ENCODE measurements at regions not wholly inside any gene's neighbourhood (a gene's known extent, or its start where the extent isn't known, plus 50 kb on each side); places are given as distances from the start of the nearest gene placed in this dataset.

GRCh38 chr16:6207580-6207979, 1110.0 kb upstream of the EEF2KMT start:
- Mint-ChIP-seq H3K4me3 (no peak overlapping the region), H3K27me3 (no peaks in the 10 kb centered on the region), H3K4me1 (no peaks in the 10 kb centered on the region), H3K27ac (no peak overlapping the region), H3K9me3 (peaks cover 5 to 6% of the 10 kb centered on the region in 2 donors)
- no peak for ATAC-seq
- no peak for DNase-seq

- H3K4me3 Mint-ChIP-seq: no peak overlapping the region
Measured at GRCh38 chr16:6207124-6207523, 1109.5 kb upstream of the EEF2KMT start.

GRCh38 chr16:6206080-6206479, 1108.5 kb upstream of the EEF2KMT start:
- Mint-ChIP-seq H3K9me3 (peaks cover 5 to 6% of the 10 kb centered on the region in 2 donors), H3K4me3 (no peak overlapping the region), H3K27ac (no peak overlapping the region), H3K27me3 (no peaks in the 10 kb centered on the region), H3K4me1 (no peaks in the 10 kb centered on the region)
- ATAC-seq (no peak), DNase-seq (no peak)

More at GRCh38 chr16:6207124-6207523, 1109.5 kb upstream of the EEF2KMT start:
- H3K27me3 Mint-ChIP-seq: no peaks in the 10 kb centered on the region
- DNase-seq: no peak
- peaks cover 5 to 6% of the 10 kb centered on the region in 2 donors for H3K9me3 Mint-ChIP-seq
- H3K27ac Mint-ChIP-seq: no peak overlapping the region
- H3K4me1 Mint-ChIP-seq: no peaks in the 10 kb centered on the region
- no peak for ATAC-seq

GRCh38 chr16:6204945-6205344, 1107.3 kb upstream of the EEF2KMT start:
- peaks cover 5 to 6% of the 10 kb centered on the region in 2 donors for H3K9me3 Mint-ChIP-seq

GRCh38 chr16:6200861-6201260, 1103.3 kb upstream of the EEF2KMT start:
- DNase-seq (no peak), ATAC-seq (no peak)
- Mint-ChIP-seq H3K4me1 (no peaks in the 10 kb centered on the region), H3K4me3 (no peak overlapping the region), H3K27me3 (no peaks in the 10 kb centered on the region), H3K27ac (no peak overlapping the region), H3K9me3 (peaks cover 0 to 10% of the 10 kb centered on the region in 2 donors)

More at GRCh38 chr16:6204945-6205344, 1107.3 kb upstream of the EEF2KMT start:
- no peak for DNase-seq
- H3K27ac Mint-ChIP-seq: no peak overlapping the region
- H3K4me1 Mint-ChIP-seq: no peaks in the 10 kb centered on the region
- no peak overlapping the region for H3K4me3 Mint-ChIP-seq
- no peak for ATAC-seq
- no peaks in the 10 kb centered on the region for H3K27me3 Mint-ChIP-seq

- H3K27me3 Mint-ChIP-seq: no peaks in the 10 kb centered on the region
- no peak for ATAC-seq
- H3K9me3 Mint-ChIP-seq: peaks cover 0 to 10% of the 10 kb centered on the region in 2 donors
- no peak for DNase-seq
- H3K4me1 Mint-ChIP-seq: no peaks in the 10 kb centered on the region
- no peak overlapping the region for H3K4me3 Mint-ChIP-seq
- no peak overlapping the region for H3K27ac Mint-ChIP-seq
Measured at GRCh38 chr16:6200271-6200670, 1102.7 kb upstream of the EEF2KMT start.

GRCh38 chr16:6195966-6196365, 1098.4 kb upstream of the EEF2KMT start:
- DNase-seq (no peak), ATAC-seq (no peak)
- Mint-ChIP-seq H3K27me3 (no peaks in the 10 kb centered on the region), H3K9me3 (peaks cover 19 to 29% of the 10 kb centered on the region in 2 donors), H3K27ac (no peak overlapping the region), H3K4me1 (no peaks in the 10 kb centered on the region), H3K4me3 (no peak overlapping the region)

- Mint-ChIP-seq H3K4me1 (no peaks in the 10 kb centered on the region), H3K27me3 (no peaks in the 10 kb centered on the region), H3K9me3 (peaks cover 19 to 29% of the 10 kb centered on the region in 2 donors), H3K27ac (no peak overlapping the region), H3K4me3 (no peak overlapping the region)
- DNase-seq: no peak
- no peak for ATAC-seq
Measured at GRCh38 chr16:6193718-6194117, 1096.1 kb upstream of the EEF2KMT start.

GRCh38 chr16:6192984-6193383, 1095.4 kb upstream of the EEF2KMT start:
- DNase-seq: no peak
- Mint-ChIP-seq H3K27ac (no peak overlapping the region), H3K4me1 (no peaks in the 10 kb centered on the region), H3K4me3 (no peak overlapping the region), H3K27me3 (no peaks in the 10 kb centered on the region), H3K9me3 (peaks cover 19 to 24% of the 10 kb centered on the region in 2 donors)
- ATAC-seq: no peak

- Mint-ChIP-seq H3K27ac (no peak overlapping the region), H3K4me1 (no peaks in the 10 kb centered on the region), H3K27me3 (no peaks in the 10 kb centered on the region), H3K4me3 (no peak overlapping the region), H3K9me3 (peaks cover 19% of the 10 kb centered on the region in 2 donors)
- no peak for ATAC-seq
- no peak for DNase-seq
Measured at GRCh38 chr16:6192532-6192931, 1094.9 kb upstream of the EEF2KMT start.

- no peak overlapping the region for H3K4me3 Mint-ChIP-seq
- DNase-seq: no peak
- H3K27me3 Mint-ChIP-seq: no peaks in the 10 kb centered on the region
- no peaks in the 10 kb centered on the region for H3K4me1 Mint-ChIP-seq
- H3K9me3 Mint-ChIP-seq: peaks cover 19% of the 10 kb centered on the region in 2 donors
- ATAC-seq: no peak
- no peak overlapping the region for H3K27ac Mint-ChIP-seq
Measured at GRCh38 chr16:6190776-6191175, 1093.2 kb upstream of the EEF2KMT start.

GRCh38 chr16:6189216-6189615, 1091.6 kb upstream of the EEF2KMT start:
- H3K9me3 Mint-ChIP-seq: peaks cover 15 to 16% of the 10 kb centered on the region in 2 donors
- no peak for ATAC-seq

GRCh38 chr16:6177616-6178180, 1080.1 kb upstream of the EEF2KMT start:
- ATAC-seq (no peak), DNase-seq (no peak)
- Mint-ChIP-seq H3K9me3 (peaks cover 0 to 7% of the 10 kb centered on the region in 2 donors), H3K27me3 (no peaks in the 10 kb centered on the region), H3K27ac (no peak overlapping the region), H3K4me1 (no peaks in the 10 kb centered on the region), H3K4me3 (no peak overlapping the region)

More at GRCh38 chr16:6189216-6189615, 1091.6 kb upstream of the EEF2KMT start:
- Mint-ChIP-seq H3K27me3 (no peaks in the 10 kb centered on the region), H3K4me1 (no peaks in the 10 kb centered on the region), H3K4me3 (no peak overlapping the region), H3K27ac (no peak overlapping the region)
- DNase-seq: no peak

- Mint-ChIP-seq H3K9me3 (peaks cover 4 to 8% of the 10 kb centered on the region in 2 donors), H3K4me3 (no peak overlapping the region)
Measured at GRCh38 chr16:6170022-6170421, 1072.4 kb upstream of the EEF2KMT start.

GRCh38 chr16:6165330-6165979, 1067.9 kb upstream of the EEF2KMT start:
- no peaks in the 10 kb centered on the region for H3K4me1 Mint-ChIP-seq
- H3K27me3 Mint-ChIP-seq: no peaks in the 10 kb centered on the region
- DNase-seq: no peak
- no peak overlapping the region for H3K4me3 Mint-ChIP-seq
- H3K27ac Mint-ChIP-seq: no peak overlapping the region
- no peak for ATAC-seq
- peaks cover 4 to 6% of the 10 kb centered on the region in 2 donors for H3K9me3 Mint-ChIP-seq

More at GRCh38 chr16:6170022-6170421, 1072.4 kb upstream of the EEF2KMT start:
- Mint-ChIP-seq H3K27me3 (no peaks in the 10 kb centered on the region), H3K27ac (no peak overlapping the region), H3K4me1 (no peaks in the 10 kb centered on the region)
- DNase-seq: no peak
- no peak for ATAC-seq

- ATAC-seq: no peak
- no peaks in the 10 kb centered on the region for H3K27me3 Mint-ChIP-seq
Measured at GRCh38 chr16:6160871-6161270, 1063.3 kb upstream of the EEF2KMT start.

More at GRCh38 chr16:6160871-6161270, 1063.3 kb upstream of the EEF2KMT start:
- Mint-ChIP-seq H3K9me3 (peaks cover 4 to 9% of the 10 kb centered on the region in 2 donors), H3K27ac (no peak overlapping the region), H3K4me3 (no peak overlapping the region), H3K4me1 (no peaks in the 10 kb centered on the region)
- DNase-seq: no peak
